Immature natural killer cell (primary cell): ENCODE measurements at regions not wholly inside any gene's neighbourhood (a gene's known extent, or its start where the extent isn't known, plus 50 kb on each side); places are given as distances from the start of the nearest gene placed in this dataset.

Experiments
- DNase-seq, 3 donors: peaks; one replicate each; pipeline ENCODE4 v3.0.0; 2022; ENCODE audit warnings: mixed read lengths in 1 of 3
- H3K27ac Mint-ChIP-seq, 6 donors: one replicate each; pipeline ENCODE4 v1.8.0; 2020; ENCODE audit warnings: mixed read lengths in 6 of 6, mild to moderate bottlenecking in 5 of 6, inconsistent platforms in 4 of 6, moderate library complexity in 3 of 6
- H3K27me3 Mint-ChIP-seq, 3 donors: one replicate each; pipeline ENCODE4 v1.8.0; 2020 to 2021; ENCODE audit warnings: low read depth in 3 of 3, mild to moderate bottlenecking in 3 of 3, mixed read lengths in 3 of 3, moderate library complexity in 3 of 3, inconsistent platforms in 1 of 3
- H3K36me3 Mint-ChIP-seq, 3 donors: one replicate each; pipeline ENCODE4 v1.8.0; 2020; ENCODE audit warnings: mixed read lengths in 3 of 3, inconsistent platforms in 2 of 3, mild to moderate bottlenecking in 2 of 3
- H3K4me1 Mint-ChIP-seq, 2 donors: one replicate each; pipeline ENCODE4 v1.8.0; 2020; ENCODE audit warnings: inconsistent platforms in 2 of 2, mild to moderate bottlenecking in 2 of 2, mixed read lengths in 2 of 2, moderate library complexity in 1 of 2
- H3K4me3 Mint-ChIP-seq, 5 donors: one replicate each; pipeline ENCODE4 v1.8.0; 2020; ENCODE audit warnings: mild to moderate bottlenecking in 5 of 5, mixed read lengths in 5 of 5, inconsistent platforms in 3 of 5, moderate library complexity in 3 of 5
- H3K9me3 Mint-ChIP-seq, 6 donors: one replicate each; pipeline ENCODE4 v1.8.0; 2020; ENCODE audit warnings: mild to moderate bottlenecking in 6 of 6, mixed read lengths in 6 of 6, inconsistent platforms in 4 of 6, moderate library complexity in 3 of 6

DNA sequence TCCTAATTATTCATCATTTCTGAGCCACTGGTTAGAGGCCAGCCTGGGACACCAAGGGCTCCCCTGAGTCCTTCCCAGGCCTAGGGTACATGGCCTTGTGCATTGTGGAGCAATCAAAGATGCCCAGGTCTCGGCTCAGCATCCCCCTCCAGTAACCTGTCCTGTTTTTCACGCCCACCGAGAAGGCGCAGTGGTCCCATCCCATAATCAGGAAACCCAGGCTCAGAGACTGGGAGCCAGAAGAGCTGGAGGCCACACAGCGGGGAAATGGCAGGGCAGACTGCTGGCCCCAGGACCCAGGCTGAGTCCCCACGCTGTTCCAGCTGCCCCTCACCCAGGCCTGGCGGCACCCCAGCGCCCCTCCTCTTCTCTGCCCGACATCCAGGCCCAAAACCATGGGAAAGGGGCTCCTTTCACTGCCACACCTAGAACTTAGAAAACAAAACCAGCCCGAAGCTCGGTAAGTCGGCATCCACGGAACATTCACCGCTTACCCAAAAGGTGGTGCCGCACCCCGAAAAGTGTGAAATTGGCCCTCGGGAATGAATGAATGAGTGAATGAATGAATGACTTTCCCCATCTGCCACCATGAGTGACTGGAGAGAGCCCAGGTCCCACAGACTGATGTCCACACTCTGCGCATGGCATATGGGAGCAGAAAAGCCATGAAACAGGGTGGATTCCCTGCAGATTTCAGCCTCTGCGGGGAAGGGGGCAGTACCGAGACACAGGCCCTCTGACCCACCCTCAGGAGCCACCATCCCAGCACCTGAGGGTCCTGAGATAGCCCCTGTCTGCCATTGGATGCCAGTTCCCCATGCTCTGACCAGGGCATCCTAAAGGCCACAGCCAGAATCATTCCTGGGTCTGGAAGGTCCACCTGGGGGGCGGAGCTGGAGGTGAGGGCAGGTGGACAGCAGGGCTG is 132.5 kb downstream of the OLFM1 start:
- Mint-ChIP-seq H3K4me3 (no peak overlapping the region), H3K27me3 (peaks cover 0 to 4% (median 0%) of the 10 kb centered on the region in 3 donors), H3K9me3 (no peaks in the 10 kb centered on the region), H3K4me1 (no peaks in the 10 kb centered on the region), H3K36me3 (no peaks in the 10 kb centered on the region), H3K27ac (no peak overlapping the region)
- DNase-seq, result no peak

DNA sequence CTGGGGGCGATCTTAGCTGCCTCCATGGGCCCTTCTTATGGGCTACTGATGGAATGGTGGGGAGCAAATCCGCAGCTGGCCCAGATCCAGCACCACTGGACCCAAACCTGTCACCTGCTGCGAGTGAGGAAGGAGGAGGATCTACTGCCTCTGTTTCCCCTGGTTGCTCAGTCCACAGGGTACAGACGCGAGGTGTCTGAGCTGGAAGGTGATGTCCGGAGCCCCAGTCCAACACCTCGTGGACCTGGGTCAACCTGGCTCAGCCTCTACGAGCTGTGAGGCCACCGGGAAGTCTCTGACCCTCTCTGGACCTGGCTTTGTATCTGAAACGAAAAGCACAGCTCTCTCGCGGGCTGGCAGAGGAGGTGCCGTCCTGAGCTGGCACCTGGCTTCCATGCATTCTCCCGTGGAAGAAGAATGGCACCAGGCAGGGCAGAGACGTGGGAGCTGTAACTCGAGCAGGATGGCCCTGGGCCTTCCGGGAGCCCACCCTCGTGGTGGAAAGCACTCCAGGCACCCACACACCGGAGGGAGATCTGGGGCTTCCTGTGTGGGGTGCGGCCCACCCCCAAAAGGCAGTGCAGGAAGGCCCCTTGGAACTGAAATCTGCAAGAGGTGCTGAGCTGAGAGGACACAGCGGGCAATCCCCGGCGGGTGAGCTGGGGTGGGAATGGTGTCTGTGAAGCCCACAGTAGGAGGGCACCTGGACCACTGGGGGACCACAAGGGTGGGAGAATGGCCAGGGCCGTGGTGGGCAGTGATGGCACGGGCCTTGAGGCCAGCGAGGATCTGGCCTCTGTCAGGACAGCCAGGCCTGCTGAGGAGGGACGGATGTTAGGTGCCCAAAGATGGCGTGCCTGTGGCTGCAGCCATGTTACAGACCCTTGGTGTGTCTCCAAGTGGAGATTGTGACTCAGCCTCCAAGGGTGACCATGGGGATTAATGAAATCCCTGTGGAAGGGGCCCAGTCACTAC is 133.4 kb downstream of the OLFM1 start:
- Mint-ChIP-seq H3K27ac (no peak overlapping the region), H3K4me3 (no peak overlapping the region)
- DNase-seq, result no peak

DNA sequence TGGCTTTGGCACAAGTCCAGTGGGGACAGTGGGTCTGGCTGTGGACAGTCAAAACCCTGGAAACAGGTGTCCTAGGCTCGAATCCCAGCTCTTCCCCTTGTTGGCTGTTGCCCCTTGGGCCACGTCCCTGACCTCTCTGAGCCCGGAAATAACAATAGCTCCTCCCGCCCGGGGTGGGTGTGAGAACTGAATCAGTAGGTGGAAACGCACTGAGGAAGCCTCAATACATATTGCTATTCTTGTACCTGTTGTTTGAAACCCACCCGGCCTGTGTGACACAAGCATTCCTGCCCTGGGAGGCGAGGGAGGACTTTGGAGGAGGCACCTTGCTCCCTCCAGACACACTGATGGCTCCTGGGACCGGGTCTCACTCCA is 134.1 kb downstream of the OLFM1 start:
- H3K27ac Mint-ChIP-seq, result peak overlapping the region in 1 of 6 donors; percentile 67
- H3K9me3 Mint-ChIP-seq, result no peaks in the 10 kb centered on the region

More for the DNA sequence above, 133.4 kb downstream of the OLFM1 start:
- Mint-ChIP-seq H3K9me3 (no peaks in the 10 kb centered on the region), H3K27me3 (peaks cover 0 to 4% (median 0%) of the 10 kb centered on the region in 3 donors), H3K4me1 (no peaks in the 10 kb centered on the region), H3K36me3 (no peaks in the 10 kb centered on the region)

DNA sequence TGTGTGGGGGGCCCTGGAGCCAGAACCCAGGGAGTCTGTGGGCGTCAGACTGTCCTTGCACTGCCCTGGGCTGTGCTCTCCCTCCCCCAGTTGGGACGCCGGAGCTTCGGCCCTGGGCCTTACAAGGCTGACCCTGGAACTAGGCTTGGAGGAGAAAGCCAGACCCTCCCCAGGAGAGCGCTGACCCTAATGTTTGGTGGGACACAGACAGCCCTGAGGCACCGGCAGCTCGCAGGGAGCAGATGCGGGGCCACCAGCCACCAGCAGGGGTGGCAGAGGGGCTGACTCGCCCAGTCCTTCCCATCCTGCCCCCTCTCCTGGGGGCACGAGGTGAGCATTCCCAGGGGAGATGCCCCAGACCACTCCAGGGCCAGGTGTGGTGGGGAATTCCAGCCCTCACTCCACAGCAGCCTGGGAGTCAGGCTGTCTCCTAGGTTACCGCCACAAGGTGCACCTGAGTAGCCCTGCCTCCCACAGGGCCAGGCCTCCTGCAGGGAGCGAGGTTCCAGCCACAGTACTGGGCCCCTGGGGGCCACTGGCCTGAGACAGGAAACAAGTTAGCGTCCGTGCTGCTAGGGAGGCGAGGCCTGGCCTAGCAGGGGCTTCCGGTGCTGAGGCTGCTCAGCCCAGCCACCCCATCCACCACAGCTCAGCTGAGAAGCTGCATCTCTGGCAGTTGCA is 134.6 kb downstream of the OLFM1 start:
- peaks cover 0 to 1% (median 0%) of the 10 kb centered on the region in 3 donors for H3K27me3 Mint-ChIP-seq
- H3K36me3 Mint-ChIP-seq, result no peaks in the 10 kb centered on the region
- no peaks in the 10 kb centered on the region for H3K4me1 Mint-ChIP-seq
- no peak overlapping the region for H3K4me3 Mint-ChIP-seq
- DNase-seq, result no peak
- H3K9me3 Mint-ChIP-seq, result no peaks in the 10 kb centered on the region
- no peak overlapping the region for H3K27ac Mint-ChIP-seq

More for the DNA sequence above, 134.1 kb downstream of the OLFM1 start:
- Mint-ChIP-seq H3K36me3 (no peaks in the 10 kb centered on the region), H3K4me3 (no peak overlapping the region), H3K27me3 (peaks cover 0 to 4% (median 0%) of the 10 kb centered on the region in 3 donors), H3K4me1 (no peaks in the 10 kb centered on the region)
- no peak for DNase-seq

DNA sequence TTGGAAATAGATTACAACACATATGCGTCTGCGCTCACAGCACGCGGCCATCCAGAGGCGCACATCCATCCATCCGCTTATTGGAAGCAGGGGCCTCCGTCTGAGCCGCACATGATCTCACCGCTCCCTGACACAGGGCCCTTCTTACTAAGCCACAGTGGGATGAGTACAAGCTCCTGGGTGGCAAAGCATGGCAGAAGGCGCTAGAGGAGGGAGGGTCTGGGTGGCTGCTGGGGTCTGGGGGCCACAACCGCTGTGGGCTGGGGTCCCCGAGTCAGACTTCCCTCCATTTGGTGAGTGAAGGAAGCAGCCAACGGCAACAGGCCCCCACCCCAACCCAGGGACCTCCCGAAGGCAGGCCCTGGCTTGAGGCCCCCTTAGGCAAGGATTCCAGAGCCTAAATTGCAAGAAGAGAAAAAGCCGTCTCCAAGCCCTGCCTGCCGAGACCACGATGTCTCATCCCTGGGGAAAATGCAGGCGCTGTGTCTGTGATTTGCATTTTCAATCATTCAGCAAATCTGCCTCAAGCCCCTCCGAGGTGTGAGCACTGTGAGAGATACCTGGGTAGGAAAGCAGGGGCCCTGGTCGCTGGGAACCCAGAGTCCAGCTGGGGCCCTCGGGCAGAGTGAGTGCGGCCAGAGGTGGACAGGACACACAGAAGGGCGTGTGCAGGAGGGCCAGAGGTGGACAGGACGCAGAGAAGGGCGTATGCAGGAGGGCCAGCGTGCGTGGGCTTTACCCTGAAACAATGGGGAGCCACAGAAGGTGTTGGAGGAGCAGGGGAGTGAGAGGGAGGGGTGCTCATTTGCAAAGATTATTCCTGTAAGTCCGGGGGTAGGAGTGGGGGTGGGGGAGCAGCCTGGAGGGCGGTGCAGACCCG is 135.7 kb downstream of the OLFM1 start:
- H3K4me3 Mint-ChIP-seq, result no peak overlapping the region
- H3K4me1 Mint-ChIP-seq, result no peaks in the 10 kb centered on the region
- no peak for DNase-seq
- no peaks in the 10 kb centered on the region for H3K27me3 Mint-ChIP-seq
- H3K27ac Mint-ChIP-seq, result no peak overlapping the region
- H3K36me3 Mint-ChIP-seq, result no peaks in the 10 kb centered on the region
- H3K9me3 Mint-ChIP-seq, result no peaks in the 10 kb centered on the region

DNA sequence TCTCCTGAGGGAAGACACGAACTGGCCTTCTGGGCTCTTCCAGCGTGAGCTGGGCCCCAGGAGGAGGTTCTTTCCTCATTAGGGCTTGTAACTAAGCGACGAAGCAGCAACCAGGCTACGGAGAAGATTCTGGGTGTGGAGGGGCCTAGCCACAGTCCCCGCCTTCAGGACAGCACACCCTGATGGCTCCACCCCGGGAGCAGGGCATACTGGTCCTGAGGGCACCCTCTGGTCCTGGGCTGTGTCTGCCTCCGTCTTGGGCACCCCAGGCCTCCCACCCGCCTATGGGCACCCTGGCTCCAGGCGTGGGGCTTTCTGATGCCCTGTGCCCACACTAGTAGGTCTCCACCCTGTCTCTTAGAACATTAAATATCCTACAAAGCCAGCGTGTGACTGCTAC is 136.4 kb downstream of the OLFM1 start:
- Mint-ChIP-seq H3K27ac (no peak overlapping the region), H3K9me3 (no peaks in the 10 kb centered on the region), H3K36me3 (no peaks in the 10 kb centered on the region), H3K4me1 (no peaks in the 10 kb centered on the region), H3K4me3 (no peak overlapping the region), H3K27me3 (no peaks in the 10 kb centered on the region)
- DNase-seq, result no peak

DNA sequence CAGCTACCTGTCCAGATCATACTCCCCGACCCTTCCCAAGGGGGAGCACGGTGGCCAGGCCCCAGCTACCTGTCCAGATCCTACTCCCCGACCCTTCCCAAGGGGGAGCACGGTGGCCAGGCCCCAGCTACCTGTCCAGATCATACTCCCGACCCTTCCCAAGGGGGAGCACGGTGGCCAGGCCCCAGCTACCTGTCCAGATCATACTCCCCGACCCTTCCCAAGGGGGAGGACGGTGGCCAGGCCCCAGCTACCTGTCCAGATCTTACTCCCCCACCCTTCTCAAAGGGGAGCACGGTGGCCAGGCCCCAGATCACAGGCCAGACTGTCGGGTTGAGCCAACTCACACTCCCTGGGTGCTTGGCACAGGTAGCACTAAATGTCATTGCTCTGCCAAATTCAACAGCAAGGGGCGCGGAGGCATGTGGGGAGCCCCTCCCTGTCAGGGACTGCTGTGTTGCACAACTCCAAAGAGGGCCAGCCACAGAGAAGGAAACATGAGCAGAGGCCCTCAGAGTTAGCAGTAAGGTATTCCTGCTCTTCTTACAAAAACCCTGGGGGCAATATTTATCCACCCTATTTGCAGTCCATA is 136.9 kb downstream of the OLFM1 start:
- Mint-ChIP-seq H3K4me1 (no peaks in the 10 kb centered on the region), H3K27ac (no peak overlapping the region), H3K9me3 (no peaks in the 10 kb centered on the region), H3K27me3 (no peaks in the 10 kb centered on the region), H3K4me3 (no peak overlapping the region), H3K36me3 (no peaks in the 10 kb centered on the region)
- no peak for DNase-seq

DNA sequence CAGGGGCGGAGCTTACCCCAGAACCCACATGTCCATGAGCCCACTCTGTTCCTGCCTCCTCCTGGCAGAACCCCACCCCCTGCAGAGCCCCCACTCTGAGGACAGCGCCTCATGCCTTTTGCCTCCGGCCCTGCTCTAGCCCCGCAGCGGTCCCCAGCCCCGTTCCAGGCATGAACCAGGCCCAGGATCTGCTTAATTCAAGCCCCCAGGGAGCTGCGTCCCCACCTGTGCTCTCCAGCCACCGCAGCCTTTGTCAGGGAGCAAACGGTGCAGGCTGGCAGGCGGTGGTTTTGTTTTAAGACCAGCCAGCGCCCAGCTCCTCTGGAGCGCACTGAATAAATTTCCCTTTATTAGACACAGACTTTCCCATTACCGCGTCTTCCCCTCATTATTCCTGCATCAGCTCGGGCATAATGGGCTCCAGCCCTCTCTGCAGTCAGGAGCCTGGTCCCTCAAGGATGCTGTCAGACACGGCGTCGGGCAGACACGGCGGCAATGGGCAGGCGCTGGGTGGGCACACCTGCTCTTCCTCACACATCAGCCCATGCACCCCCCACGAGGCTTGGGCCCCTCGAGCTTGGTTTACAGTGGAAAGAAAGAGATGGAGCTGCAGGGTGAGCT is 137.6 kb downstream of the OLFM1 start:
- no peaks in the 10 kb centered on the region for H3K36me3 Mint-ChIP-seq
- no peak overlapping the region for H3K27ac Mint-ChIP-seq
- no peaks in the 10 kb centered on the region for H3K9me3 Mint-ChIP-seq
- DNase-seq, result no peak
- H3K27me3 Mint-ChIP-seq, result peaks cover 0 to 1% (median 0%) of the 10 kb centered on the region in 3 donors
- no peaks in the 10 kb centered on the region for H3K4me1 Mint-ChIP-seq
- no peak overlapping the region for H3K4me3 Mint-ChIP-seq

DNA sequence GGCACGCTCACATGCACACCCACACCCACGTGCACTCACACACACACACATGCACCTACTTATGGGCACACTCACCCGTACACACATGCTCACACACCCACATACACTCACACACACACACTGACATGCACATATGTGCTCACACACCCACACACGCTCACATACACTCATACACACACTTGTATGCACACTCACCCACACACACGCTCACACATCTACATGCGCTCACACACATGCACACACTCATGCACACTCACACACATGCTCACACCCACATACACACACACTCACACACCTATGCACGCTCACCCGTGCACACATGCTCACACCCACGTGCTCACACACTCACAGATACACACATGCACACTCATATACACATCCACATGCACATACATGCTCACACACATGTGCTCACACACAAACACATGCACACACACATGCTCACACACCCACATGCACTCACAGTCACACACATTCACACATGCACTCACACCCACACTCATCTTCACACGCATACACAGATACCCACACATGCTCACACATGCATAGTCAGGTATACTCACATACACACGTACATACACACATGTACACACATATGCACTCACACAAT is 138.3 kb downstream of the OLFM1 start:
- peaks cover 0 to 1% (median 0%) of the 10 kb centered on the region in 3 donors for H3K27me3 Mint-ChIP-seq
- no peak for DNase-seq
- no peaks in the 10 kb centered on the region for H3K36me3 Mint-ChIP-seq
- no peak overlapping the region for H3K27ac Mint-ChIP-seq
- H3K9me3 Mint-ChIP-seq, result no peaks in the 10 kb centered on the region
- H3K4me3 Mint-ChIP-seq, result no peak overlapping the region
- no peaks in the 10 kb centered on the region for H3K4me1 Mint-ChIP-seq

DNA sequence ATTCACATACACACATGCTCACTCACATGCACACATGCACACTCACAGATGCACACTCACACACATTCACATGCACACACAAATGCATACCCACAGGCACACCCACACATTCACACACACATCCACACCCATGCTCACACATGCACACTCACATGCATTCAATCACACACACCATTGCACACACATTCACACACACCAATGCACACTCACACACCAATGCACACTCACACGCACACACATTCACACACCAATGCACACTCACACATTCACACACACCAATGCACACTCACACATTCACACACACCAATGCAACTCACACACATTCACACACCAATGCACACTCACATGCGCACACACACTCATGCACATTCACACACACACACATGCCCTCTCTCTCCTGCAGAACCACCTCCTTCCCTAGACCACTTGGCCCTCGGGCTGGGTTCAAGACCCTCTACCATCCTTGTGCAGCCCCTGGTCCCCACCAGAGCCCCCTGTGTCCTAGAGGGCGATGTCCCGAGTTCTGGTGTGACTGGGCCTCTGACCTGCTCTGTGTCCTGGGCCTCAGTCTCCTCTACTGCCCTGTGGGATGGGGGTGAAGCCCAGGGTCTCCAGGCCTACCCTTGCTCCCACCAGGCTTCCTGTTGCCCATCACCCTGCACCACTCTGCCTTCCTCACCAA is 139.0 kb downstream of the OLFM1 start:
- Mint-ChIP-seq H3K9me3 (no peaks in the 10 kb centered on the region), H3K27me3 (peaks cover 0 to 3% (median 1%) of the 10 kb centered on the region in 3 donors), H3K4me1 (no peaks in the 10 kb centered on the region), H3K27ac (no peak overlapping the region), H3K4me3 (no peak overlapping the region), H3K36me3 (no peaks in the 10 kb centered on the region)
- no peak for DNase-seq

DNA sequence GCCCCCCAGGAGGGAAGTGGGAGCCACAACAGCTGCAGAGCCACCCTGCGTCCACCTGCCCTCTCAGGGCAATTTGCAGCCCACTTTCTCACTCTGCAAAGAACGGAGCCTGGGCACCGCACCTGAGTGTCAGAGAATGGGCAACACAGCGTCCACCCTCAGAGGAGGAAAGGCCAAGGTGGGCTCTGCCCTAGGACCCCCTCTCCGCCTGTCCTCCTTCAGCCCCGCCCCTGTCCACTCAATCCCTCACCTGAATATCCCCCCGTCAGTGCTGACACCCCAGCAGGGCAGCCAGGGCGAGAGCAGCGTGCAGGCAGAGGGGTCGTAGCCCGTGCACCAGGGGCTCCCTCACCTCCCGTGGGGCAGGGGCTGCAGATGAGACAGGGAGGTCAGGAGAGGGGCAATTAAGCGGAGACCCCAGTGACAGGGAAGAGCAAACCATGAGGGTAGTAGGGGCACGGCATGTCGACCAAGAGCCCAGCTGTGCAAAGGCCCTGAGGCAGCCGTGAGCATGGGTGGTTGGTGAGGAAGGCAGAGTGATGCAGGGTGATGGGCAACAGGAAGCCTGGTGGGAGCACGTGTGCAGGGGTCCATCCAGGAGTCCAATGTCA is 140.3 kb downstream of the OLFM1 start:
- Mint-ChIP-seq H3K27ac (no peak overlapping the region), H3K4me3 (no peak overlapping the region), H3K4me1 (no peaks in the 10 kb centered on the region), H3K9me3 (no peaks in the 10 kb centered on the region), H3K36me3 (no peaks in the 10 kb centered on the region), H3K27me3 (peaks cover 1 to 3% (median 3%) of the 10 kb centered on the region in 3 donors)
- DNase-seq, result no peak
